H1 (cell line): ENCODE measurements at regions not wholly inside any gene's neighbourhood (a gene's known extent, or its start where the extent isn't known, plus 50 kb on each side); places are given as distances from the start of the nearest gene placed in this dataset.

ENCODE experiments used
- POU5F1 ChIP-seq: IDR thresholded peaks from 2 replicates; pipeline ENCODE4 v1.6.1; 2011; ENCODE audit warnings: low read depth, mild to moderate bottlenecking, low read length, moderate library complexity
- SP2 ChIP-seq: IDR thresholded peaks from 2 replicates; pipeline ENCODE4 v1.6.1; 2012; ENCODE audit warnings: mild to moderate bottlenecking, low read length, inconsistent platforms
- TF ChIP-seq, protein P1 (sequence below): IDR thresholded peaks from 2 replicates; pipeline ENCODE4 v1.6.1; 2011; ENCODE audit warnings: low read depth, mild to moderate bottlenecking, low read length; ENCODE audit not compliant: insufficient read depth

GRCh38 chr22:47586038-47586437, 823.6 kb downstream of the TBC1D22A start (continued):
- TF ChIP-seq, protein P1, sequence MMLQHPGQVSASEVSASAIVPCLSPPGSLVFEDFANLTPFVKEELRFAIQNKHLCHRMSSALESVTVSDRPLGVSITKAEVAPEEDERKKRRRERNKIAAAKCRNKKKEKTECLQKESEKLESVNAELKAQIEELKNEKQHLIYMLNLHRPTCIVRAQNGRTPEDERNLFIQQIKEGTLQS: no peak
- no peak for TF ChIP-seq POU5F1
- no peak for TF ChIP-seq SP2
